ENCODE measurements at regions not wholly inside any gene's neighbourhood (a gene's known extent, or its start where the extent isn't known, plus 50 kb on each side); places are given as distances from the start of the nearest gene placed in this dataset.

GRCh38 chr22:46042786-46043185 lies 65.8 kb upstream of the WNT7B start:
- TF ChIP-seq CTCF (conservative IDR thresholded peaks at IDR 0.05) (no peak), ZFX (IDR thresholded peaks at IDR 0.05) (peak; percentile 17; the same call in 1 of the 2 replicates)

Data from C4-2B (cell line).